GM12878 (cell line): ENCODE measurements at regions not wholly inside any gene's neighbourhood (a gene's known extent, or its start where the extent isn't known, plus 50 kb on each side); places are given as distances from the start of the nearest gene placed in this dataset.

Source experiments
- ATAC-seq: fragments of 200-7000 bp; cut with Tn5 transposase; 3 replicates; pipeline ENCODE4 v1.9.1; 2020; ENCODE audit warnings: mild to moderate bottlenecking, moderate library complexity
- BruUV-seq: library from RNA; stranded (reverse); fragments of 400-500 nt; replicated peaks from 2 replicates; lab custom pipeline; 2021; lab: Mats Ljungman, UMichigan
- CTCF ChIA-PET: fragments of 300-600 bp; sonication (Branson Sonifier 250); formaldehyde crosslinking; extraction: SDS; loops from one replicate; lab custom pipeline; 2021; ENCODE audit warnings: inconsistent platforms; lab: Yijun Ruan, JAX
- POLR2A ChIA-PET: fragments of 350-600 bp; formaldehyde crosslinking; extraction: SDS; loops from one replicate; lab custom pipeline; 2021; ENCODE audit warnings: inconsistent platforms; lab: Charles Lee
- RAD21 ChIA-PET: fragments of 300-600 bp; sonication (Branson Sonifier 250); formaldehyde crosslinking; loops from one replicate; lab custom pipeline; 2023; ENCODE audit warnings: antibody characterized with exemption; ENCODE audit not compliant: unreplicated experiment; lab: Charles Lee
- SMC1A ChIA-PET: fragments of 300-600 bp; sonication (Branson Sonifier 250); formaldehyde crosslinking; loops from one replicate; lab custom pipeline; 2023; ENCODE audit not compliant: unreplicated experiment, uncharacterized antibody; lab: Charles Lee
- DNase-seq: peaks from one replicate; pipeline ENCODE4 v3.0.0-alpha.2; 2011; ENCODE audit warnings: low read depth, low spot score
- FAIRE-seq: peaks from 3 replicates; lab custom pipeline; 2011; peaks lifted over from hg19 to GRCh38; lab: Jason Lieb, UNC
- H2AFZ ChIP-seq: 2 replicates; pipeline ENCODE4 v1.6.0; 2011; ENCODE audit warnings: low read depth, low read length, control low read depth; ENCODE audit not compliant: control insufficient read depth
- H3K27ac ChIP-seq: 2 replicates; pipeline ENCODE4 v1.5.1; 2011; ENCODE audit warnings: control low read depth; ENCODE audit not compliant: control insufficient read depth, insufficient read depth
- H3K27me3 ChIP-seq, 2 experiments: replicated peaks in 1 of 2; 2 replicates each; pipeline versions ENCODE4 v1.6.0 to v1.6.1; 2011; ENCODE audit warnings: low read length in 1 of 2; ENCODE audit not compliant: control insufficient read depth in 2 of 2, insufficient read depth in 2 of 2
- H3K36me3 ChIP-seq, 2 experiments: 2 replicates each; pipeline ENCODE4 v1.5.1; 2011; ENCODE audit warnings: low read length in 1 of 2; ENCODE audit not compliant: control insufficient read depth in 2 of 2, insufficient read depth in 2 of 2
- H3K4me1 ChIP-seq: 2 replicates; pipeline ENCODE4 v1.6.1; 2011; ENCODE audit warnings: mild to moderate bottlenecking, low read length, moderate library complexity, mixed read lengths; ENCODE audit not compliant: control insufficient read depth, insufficient read depth
- H3K4me2 ChIP-seq: 2 replicates; pipeline ENCODE4 v1.6.0; 2011; ENCODE audit warnings: control low read depth; ENCODE audit not compliant: control insufficient read depth, insufficient read depth
- H3K4me3 ChIP-seq: fragments of 200-600 bp; sonication (generic); 2 replicates; pipeline ENCODE4 v1.5.1; 2016
- H3K79me2 ChIP-seq: 2 replicates; pipeline ENCODE4 v1.6.0; 2011; ENCODE audit warnings: low read length; ENCODE audit not compliant: control insufficient read depth, insufficient read depth
- H3K9ac ChIP-seq: 2 replicates; pipeline ENCODE4 v1.8.0; 2011; ENCODE audit warnings: low read length, control low read depth, mixed read lengths; ENCODE audit not compliant: control insufficient read depth, insufficient read depth
- H3K9me3 ChIP-seq: replicated peaks from 3 replicates; pipeline ENCODE4 v1.5.1; 2011; ENCODE audit warnings: mild to moderate bottlenecking, low read length; ENCODE audit not compliant: control insufficient read depth, insufficient read depth
- H4K20me1 ChIP-seq: 2 replicates; pipeline ENCODE4 v1.6.0; 2011; ENCODE audit not compliant: control insufficient read depth, insufficient read depth
- ASH2L ChIP-seq: fragments of 300-600, 200-600 bp; sonication (generic); IDR thresholded peaks from 2 replicates; pipeline ENCODE4 v1.6.1; 2017; ENCODE audit warnings: low read depth, mild to moderate bottlenecking, borderline replicate concordance
- BCL11A ChIP-seq: IDR thresholded peaks from 2 replicates; pipeline ENCODE4 v1.6.1; 2011; ENCODE audit warnings: low read depth, low read length
- CBFB ChIP-seq: IDR thresholded peaks from 2 replicates; pipeline ENCODE4 v1.6.1; 2016; ENCODE audit warnings: antibody characterized with exemption, low read depth
- CHD4 ChIP-seq: fragments of 200-600 bp; sonication (generic); IDR thresholded peaks from 2 replicates; pipeline ENCODE4 v1.6.1; 2016; ENCODE audit warnings: mild to moderate bottlenecking
- HCFC1 ChIP-seq: fragments of 150-350 bp; IDR thresholded peaks from 2 replicates; pipeline ENCODE4 v1.6.1; 2014; ENCODE audit warnings: low read length
- RAD21 ChIP-seq: IDR thresholded peaks from 2 replicates; pipeline ENCODE4 v1.6.1; 2011; ENCODE audit warnings: mild to moderate bottlenecking, low read depth, low read length, moderate library complexity; ENCODE audit not compliant: insufficient read depth
- RFX5 ChIP-seq: IDR thresholded peaks from 2 replicates; pipeline ENCODE4 v1.6.1; 2011; ENCODE audit warnings: low read depth, low read length, improper control_type of control experiment
- SIN3A ChIP-seq: IDR thresholded peaks from 2 replicates; pipeline ENCODE4 v1.6.1; 2012; ENCODE audit warnings: low read depth, low read length, improper control_type of control experiment
- SMAD1 ChIP-seq: fragments of 450-650 bp; IDR thresholded peaks from 2 replicates; pipeline ENCODE4 v1.6.1; 2018; ENCODE audit warnings: mild to moderate bottlenecking, low read depth; ENCODE audit not compliant: partially characterized antibody
- SRF ChIP-seq, 2 experiments: IDR thresholded peaks; 2 replicates each; pipeline ENCODE4 v1.6.1; 2011; ENCODE audit warnings: low read depth in 2 of 2, low read length in 2 of 2, mild to moderate bottlenecking in 1 of 2, moderate library complexity in 1 of 2
- STAT3 ChIP-seq: IDR thresholded peaks from 2 replicates; pipeline ENCODE4 v1.6.1; 2011; ENCODE audit warnings: low read depth, low read length, improper control_type of control experiment
- SUPT20H ChIP-seq: IDR thresholded peaks from 2 replicates; pipeline ENCODE4 v1.6.1; 2011; ENCODE audit warnings: low read depth, mild to moderate bottlenecking, low read length, moderate library complexity, borderline replicate concordance; ENCODE audit not compliant: control insufficient read depth
- SUZ12 ChIP-seq: fragments of 200-600 bp; sonication (generic); IDR thresholded peaks from one replicate; pipeline ENCODE4 v1.6.1; 2018; ENCODE audit warnings: antibody characterized with exemption, mild to moderate bottlenecking; ENCODE audit not compliant: unreplicated experiment
- WRNIP1 ChIP-seq: IDR thresholded peaks from 2 replicates; pipeline ENCODE4 v1.6.1; 2011; ENCODE audit warnings: low read depth, low read length, improper control_type of control experiment, borderline replicate concordance
- ZNF207 ChIP-seq: fragments of 450-650 bp; IDR thresholded peaks from 2 replicates; pipeline ENCODE4 v1.6.1; 2014; ENCODE audit warnings: antibody characterized with exemption, mild to moderate bottlenecking, borderline replicate concordance
- ZNF274 ChIP-seq: IDR thresholded peaks from one replicate; pipeline ENCODE4 v1.8.0; 2011; ENCODE audit not compliant: insufficient read length, insufficient read depth
- WGBS: methylation state at CpG from one replicate; pipeline ENCODE4 v1.1.6; 2016; ENCODE audit warnings: low lambda C conversion rate; ENCODE audit not compliant: insufficient replicate concordance, insufficient coverage; ENCODE audit errors: missing lambda C conversion rate; 5-methylcytosine and 5-hydroxymethylcytosine counted together
- in situ Hi-C: fragments of 300-500 bp; cut with MboI; formaldehyde crosslinking; loops from 9 replicates; pipeline ENCODE4 v1.14.3; 2018; ENCODE audit warnings: mixed read lengths
- intact Hi-C: fragments of 100-400 bp; cut with micrococcal nuclease; formaldehyde crosslinking; loops from one replicate; pipeline ENCODE4 v1.14.2; 2022; ENCODE audit not compliant: unreplicated experiment
- TF ChIP-seq, protein P1 (sequence below): fragments of 450-650 bp; formaldehyde crosslinking; IDR thresholded peaks from 2 replicates; pipeline ENCODE4 v1.5.0; 2022; ENCODE audit warnings: mild to moderate bottlenecking, missing genetic modification characterization
- TF ChIP-seq, protein P2 (sequence below): IDR thresholded peaks from 2 replicates; pipeline ENCODE4 v1.6.1; 2011; ENCODE audit warnings: low read depth, low read length, improper control_type of control experiment, borderline replicate concordance
- TF ChIP-seq, protein P3 (sequence below): fragments of 450-650 bp; IDR thresholded peaks from 2 replicates; pipeline ENCODE4 v1.6.1; 2017; ENCODE audit warnings: low read depth, mild to moderate bottlenecking, moderate library complexity

DNA sequence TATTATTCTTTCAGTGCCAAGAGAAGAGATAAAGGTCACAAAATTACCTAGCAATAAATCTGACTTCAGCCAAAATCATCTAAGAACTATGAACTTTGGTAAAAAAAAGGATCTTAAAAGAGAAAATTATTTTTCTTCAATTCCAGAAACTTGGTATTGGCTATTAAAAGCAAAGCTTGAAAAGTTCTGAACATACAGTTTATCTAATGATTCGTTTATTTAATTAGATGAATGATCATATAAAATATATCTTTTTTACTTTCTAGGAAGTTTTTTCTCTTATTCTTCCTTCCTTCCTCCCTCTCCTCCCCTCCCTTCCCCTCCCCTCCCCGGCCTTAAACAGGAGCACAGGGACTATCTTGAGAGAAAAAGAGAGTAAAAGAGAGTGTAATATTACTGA is 536.1 kb downstream of the SOX11 start (continued):
- TF ChIP-seq ZNF274 = no peak
- TF ChIP-seq ASH2L = no peak
- TF ChIP-seq, all 136 proteins: peak for 0

DNA sequence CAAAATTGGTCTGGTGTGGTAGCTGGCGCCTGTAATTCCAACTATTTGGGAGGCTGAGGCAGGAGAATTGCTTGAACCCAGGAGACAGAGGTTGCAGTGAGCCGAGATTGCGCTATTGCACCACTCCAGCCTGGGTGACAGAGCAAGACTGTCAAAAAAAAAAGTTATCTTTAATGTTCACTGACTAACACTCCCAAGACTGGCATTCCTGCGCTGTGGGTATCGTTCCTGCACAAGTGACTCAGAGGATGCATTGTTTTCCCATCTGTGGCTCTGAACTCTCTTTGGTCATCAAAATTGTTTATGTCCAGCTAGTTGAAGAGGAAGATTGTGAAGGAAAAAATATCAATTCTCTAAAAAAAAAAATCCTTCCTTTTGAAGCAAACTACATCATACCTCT is 539.0 kb downstream of the SOX11 start:
- CTCF ChIA-PET = no interaction called here
- no peak overlapping the region for H3K4me3 ChIP-seq
- no peak overlapping the region for H3K9ac ChIP-seq
- no peaks in the 10 kb centered on the region; the same call in 2 of the 3 replicates for H3K9me3 ChIP-seq
- H3K4me2 ChIP-seq = no peak overlapping the region
- SMC1A ChIA-PET = no interaction called here
- H3K27me3 ChIP-seq = no peaks in the 10 kb centered on the region
- in situ Hi-C loops = no loop called here
- intact Hi-C loops = no loop called here
- H2AFZ ChIP-seq = no peak overlapping the region
- no peaks in the 10 kb centered on the region for H3K79me2 ChIP-seq
- ATAC-seq (no peak), DNase-seq (no peak), FAIRE-seq (no peak)
- no peaks in the 10 kb centered on the region for H4K20me1 ChIP-seq
- no peaks in the 10 kb centered on the region for H3K36me3 ChIP-seq
- POLR2A ChIA-PET = no interaction called here
- BruUV-seq = no TSS peak
- RAD21 ChIA-PET = no interaction called here
- 64% methylated on average over 5 of the region's 5 CpGs for WGBS
- H3K27ac ChIP-seq = no peak overlapping the region
- no peaks in the 10 kb centered on the region for H3K4me1 ChIP-seq
- TF ChIP-seq CBFB (no peak), RAD21 (no peak), SMAD1 (no peak), SUZ12 (no peak), SUPT20H (no peak), SIN3A (no peak), ZNF207 (no peak), HCFC1 (no peak), RFX5 (no peak), CHD4 (no peak), WRNIP1 (no peak), BCL11A (no peak), STAT3 (no peak), SRF (IDR thresholded peaks at IDR 0.05; ENCODE audit: low read depth in 2 of 2, low read length in 2 of 2) (no peak)
- TF ChIP-seq, protein P1, sequence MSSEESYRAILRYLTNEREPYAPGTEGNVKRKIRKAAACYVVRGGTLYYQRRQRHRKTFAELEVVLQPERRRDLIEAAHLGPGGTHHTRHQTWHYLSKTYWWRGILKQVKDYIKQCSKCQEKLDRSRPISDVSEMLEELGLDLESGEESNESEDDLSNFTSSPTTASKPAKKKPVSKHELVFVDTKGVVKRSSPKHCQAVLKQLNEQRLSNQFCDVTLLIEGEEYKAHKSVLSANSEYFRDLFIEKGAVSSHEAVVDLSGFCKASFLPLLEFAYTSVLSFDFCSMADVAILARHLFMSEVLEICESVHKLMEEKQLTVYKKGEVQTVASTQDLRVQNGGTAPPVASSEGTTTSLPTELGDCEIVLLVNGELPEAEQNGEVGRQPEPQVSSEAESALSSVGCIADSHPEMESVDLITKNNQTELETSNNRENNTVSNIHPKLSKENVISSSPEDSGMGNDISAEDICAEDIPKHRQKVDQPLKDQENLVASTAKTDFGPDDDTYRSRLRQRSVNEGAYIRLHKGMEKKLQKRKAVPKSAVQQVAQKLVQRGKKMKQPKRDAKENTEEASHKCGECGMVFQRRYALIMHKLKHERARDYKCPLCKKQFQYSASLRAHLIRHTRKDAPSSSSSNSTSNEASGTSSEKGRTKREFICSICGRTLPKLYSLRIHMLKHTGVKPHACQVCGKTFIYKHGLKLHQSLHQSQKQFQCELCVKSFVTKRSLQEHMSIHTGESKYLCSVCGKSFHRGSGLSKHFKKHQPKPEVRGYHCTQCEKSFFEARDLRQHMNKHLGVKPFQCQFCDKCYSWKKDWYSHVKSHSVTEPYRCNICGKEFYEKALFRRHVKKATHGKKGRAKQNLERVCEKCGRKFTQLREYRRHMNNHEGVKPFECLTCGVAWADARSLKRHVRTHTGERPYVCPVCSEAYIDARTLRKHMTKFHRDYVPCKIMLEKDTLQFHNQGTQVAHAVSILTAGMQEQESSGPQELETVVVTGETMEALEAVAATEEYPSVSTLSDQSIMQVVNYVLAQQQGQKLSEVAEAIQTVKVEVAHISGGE = no peak
- TF ChIP-seq, protein P2, sequence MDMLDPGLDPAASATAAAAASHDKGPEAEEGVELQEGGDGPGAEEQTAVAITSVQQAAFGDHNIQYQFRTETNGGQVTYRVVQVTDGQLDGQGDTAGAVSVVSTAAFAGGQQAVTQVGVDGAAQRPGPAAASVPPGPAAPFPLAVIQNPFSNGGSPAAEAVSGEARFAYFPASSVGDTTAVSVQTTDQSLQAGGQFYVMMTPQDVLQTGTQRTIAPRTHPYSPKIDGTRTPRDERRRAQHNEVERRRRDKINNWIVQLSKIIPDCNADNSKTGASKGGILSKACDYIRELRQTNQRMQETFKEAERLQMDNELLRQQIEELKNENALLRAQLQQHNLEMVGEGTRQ = no peak
- TF ChIP-seq, protein P3, sequence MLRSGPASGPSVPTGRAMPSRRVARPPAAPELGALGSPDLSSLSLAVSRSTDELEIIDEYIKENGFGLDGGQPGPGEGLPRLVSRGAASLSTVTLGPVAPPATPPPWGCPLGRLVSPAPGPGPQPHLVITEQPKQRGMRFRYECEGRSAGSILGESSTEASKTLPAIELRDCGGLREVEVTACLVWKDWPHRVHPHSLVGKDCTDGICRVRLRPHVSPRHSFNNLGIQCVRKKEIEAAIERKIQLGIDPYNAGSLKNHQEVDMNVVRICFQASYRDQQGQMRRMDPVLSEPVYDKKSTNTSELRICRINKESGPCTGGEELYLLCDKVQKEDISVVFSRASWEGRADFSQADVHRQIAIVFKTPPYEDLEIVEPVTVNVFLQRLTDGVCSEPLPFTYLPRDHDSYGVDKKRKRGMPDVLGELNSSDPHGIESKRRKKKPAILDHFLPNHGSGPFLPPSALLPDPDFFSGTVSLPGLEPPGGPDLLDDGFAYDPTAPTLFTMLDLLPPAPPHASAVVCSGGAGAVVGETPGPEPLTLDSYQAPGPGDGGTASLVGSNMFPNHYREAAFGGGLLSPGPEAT = no peak
